A549 (cell line): ENCODE measurements at regions not wholly inside any gene's neighbourhood (a gene's known extent, or its start where the extent isn't known, plus 50 kb on each side); places are given as distances from the start of the nearest gene placed in this dataset.

Source experiments
- E2F6 ChIP-seq: IDR thresholded peaks from 2 replicates; pipeline ENCODE4 v1.6.1; 2012; ENCODE audit warnings: low read depth, borderline replicate concordance
- EP300 ChIP-seq, 2 experiments: fragments of >200 bp; sonication (Bioruptor Twin); formaldehyde crosslinking; IDR thresholded peaks; 2 replicates in 1 of 2; 3 replicates in 1 of 2; pipeline ENCODE4 v1.6.1; 2016 to 2017
- KDM1A ChIP-seq: fragments of 200-600 bp; sonication (generic); IDR thresholded peaks from 2 replicates; pipeline ENCODE4 v1.6.1; 2016; ENCODE audit warnings: low read depth, mild to moderate bottlenecking
- MAFK ChIP-seq: fragments of 450-650 bp; IDR thresholded peaks from 2 replicates; pipeline ENCODE4 v1.6.1; 2014; ENCODE audit not compliant: partially characterized antibody
- NPAS2 ChIP-seq: fragments of 250-450 bp; sonication (Bioruptor Pico); IDR thresholded peaks from 2 replicates; pipeline ENCODE4 v1.8.0; 2022; ENCODE audit warnings: mild to moderate bottlenecking, moderate library complexity, borderline replicate concordance
- POLR2A ChIP-seq: IDR thresholded peaks from 2 replicates; pipeline ENCODE4 v1.6.1; 2012; ENCODE audit warnings: mild to moderate bottlenecking, low read length
- RAD21 ChIP-seq, 2 experiments: fragments of >200 bp in 1 of 2; sonication (Bioruptor Twin) in 1 of 2; formaldehyde crosslinking in 1 of 2; IDR thresholded peaks in 1 of 2; conservative IDR thresholded peaks in 1 of 2; 2 replicates in 1 of 2; 3 replicates in 1 of 2; pipeline ENCODE4 v1.6.1; 2012 to 2018; ENCODE audit warnings: inconsistent platforms in 1 of 2
- RFX5 ChIP-seq: fragments of 450-650 bp; IDR thresholded peaks from 2 replicates; pipeline ENCODE4 v1.7.1; 2014; ENCODE audit warnings: antibody characterized with exemption, mild to moderate bottlenecking, moderate library complexity
- RNF2 ChIP-seq: fragments of 200-600 bp; sonication (generic); IDR thresholded peaks from 2 replicates; pipeline ENCODE4 v1.6.1; 2016; ENCODE audit warnings: low read depth, mild to moderate bottlenecking, antibody characterized with exemption, moderate library complexity, borderline replicate concordance
- TF ChIP-seq, protein P1 (sequence below): fragments of >200 bp; sonication (Bioruptor Twin); formaldehyde crosslinking; IDR thresholded peaks from 3 replicates; pipeline ENCODE4 v1.5.1; 2016

GRCh38 chr18:73681912-73682311 lies 465.7 kb downstream of the FBXO15 start:
- TF ChIP-seq NPAS2 (CRISPR knock-in tag) (no peak), MAFK (no peak), RAD21 (conservative IDR thresholded peaks at IDR 0.05 in 1 of 2, IDR thresholded peaks at IDR 0.05 in 1 of 2) (no peak), KDM1A (no peak), POLR2A (no peak), RFX5 (no peak), E2F6 (no peak), EP300 (IDR thresholded peaks at IDR 0.05) (no peak), RNF2 (no peak)
- TF ChIP-seq, protein P1, sequence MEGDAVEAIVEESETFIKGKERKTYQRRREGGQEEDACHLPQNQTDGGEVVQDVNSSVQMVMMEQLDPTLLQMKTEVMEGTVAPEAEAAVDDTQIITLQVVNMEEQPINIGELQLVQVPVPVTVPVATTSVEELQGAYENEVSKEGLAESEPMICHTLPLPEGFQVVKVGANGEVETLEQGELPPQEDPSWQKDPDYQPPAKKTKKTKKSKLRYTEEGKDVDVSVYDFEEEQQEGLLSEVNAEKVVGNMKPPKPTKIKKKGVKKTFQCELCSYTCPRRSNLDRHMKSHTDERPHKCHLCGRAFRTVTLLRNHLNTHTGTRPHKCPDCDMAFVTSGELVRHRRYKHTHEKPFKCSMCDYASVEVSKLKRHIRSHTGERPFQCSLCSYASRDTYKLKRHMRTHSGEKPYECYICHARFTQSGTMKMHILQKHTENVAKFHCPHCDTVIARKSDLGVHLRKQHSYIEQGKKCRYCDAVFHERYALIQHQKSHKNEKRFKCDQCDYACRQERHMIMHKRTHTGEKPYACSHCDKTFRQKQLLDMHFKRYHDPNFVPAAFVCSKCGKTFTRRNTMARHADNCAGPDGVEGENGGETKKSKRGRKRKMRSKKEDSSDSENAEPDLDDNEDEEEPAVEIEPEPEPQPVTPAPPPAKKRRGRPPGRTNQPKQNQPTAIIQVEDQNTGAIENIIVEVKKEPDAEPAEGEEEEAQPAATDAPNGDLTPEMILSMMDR = no peak
